Activated CD8-positive, alpha-beta memory T cell treated with anti-CD3 and anti-CD28 coated beads for 1 hour (primary cell): ENCODE measurements at regions not wholly inside any gene's neighbourhood (a gene's known extent, or its start where the extent isn't known, plus 50 kb on each side); places are given as distances from the start of the nearest gene placed in this dataset.

ENCODE experiments used
- DNase-seq, 2 donors: peaks; one replicate each; pipeline ENCODE4 v3.0.0-alpha.2; 2020; ENCODE audit warnings: low read depth in 1 of 2; ENCODE audit errors: extremely low read depth in 1 of 2

GRCh38 chr5:2658881-2659470 is 92.5 kb downstream of the IRX2 start:
- DNase-seq = no peak

DNA sequence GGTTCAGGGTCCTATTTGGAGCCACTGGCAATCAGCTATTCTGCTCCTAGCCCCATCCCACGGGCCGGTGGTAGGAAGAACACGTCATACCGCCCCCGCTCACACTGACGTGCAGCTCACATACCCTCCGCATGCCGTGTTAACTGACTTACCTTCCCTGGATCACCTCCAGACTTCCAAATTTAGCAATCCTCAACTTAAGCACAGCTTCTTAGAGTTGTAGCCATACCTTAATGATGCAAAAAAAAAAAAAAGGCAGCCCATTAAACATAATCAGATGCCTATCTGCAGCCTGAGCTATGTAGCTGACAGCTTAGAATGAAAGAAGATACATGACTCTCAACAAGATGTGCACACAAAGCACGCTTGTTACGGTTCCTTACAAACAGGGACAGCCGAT is 93.0 kb downstream of the IRX2 start:
- no peak for DNase-seq

DNA sequence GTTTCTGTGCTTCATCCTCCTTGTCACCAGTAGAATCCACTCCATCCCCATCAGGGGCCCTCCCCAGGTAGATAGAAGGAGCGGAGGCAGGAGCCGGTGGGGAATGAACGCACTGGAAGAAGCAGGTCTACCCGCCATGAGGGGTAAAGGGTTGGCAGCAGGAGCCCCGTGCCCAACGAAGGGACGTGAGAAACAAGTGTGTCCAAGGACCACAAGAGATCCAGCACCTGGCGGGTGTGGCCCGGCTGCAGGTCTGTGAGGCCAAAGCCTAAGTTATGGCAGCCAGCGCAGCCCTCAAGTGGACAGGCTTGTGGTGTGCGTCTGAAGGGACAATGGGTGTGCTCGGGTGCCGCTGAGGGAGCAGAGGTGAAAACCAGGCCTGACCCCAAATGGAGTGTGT is 94.3 kb downstream of the IRX2 start:
- DNase-seq = no peak

GRCh38 chr5:2656206-2656605 is 95.3 kb downstream of the IRX2 start:
- DNase-seq = no peak

DNA sequence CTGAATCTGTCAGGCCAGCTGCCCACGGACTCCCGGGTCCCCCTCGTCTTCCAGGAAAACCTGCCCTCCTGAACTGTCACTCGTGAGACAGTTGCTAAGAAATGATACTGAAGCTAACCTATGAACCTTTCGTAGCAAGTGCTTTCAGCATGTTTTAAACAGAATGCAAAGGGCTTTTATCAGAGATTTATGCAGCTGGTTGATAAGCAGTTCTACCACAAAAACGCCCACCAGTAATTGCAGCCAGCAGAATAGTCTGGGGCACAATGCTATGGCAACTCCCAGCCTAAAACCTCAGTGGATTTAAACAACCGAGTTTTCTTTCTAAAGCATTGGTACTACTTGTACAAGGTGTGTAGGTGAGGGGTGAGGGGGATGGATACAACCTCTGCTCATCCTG is 97.5 kb downstream of the IRX2 start:
- no peak for DNase-seq

GRCh38 chr5:2651116-2651515 is 100.4 kb downstream of the IRX2 start:
- no peak for DNase-seq

DNA sequence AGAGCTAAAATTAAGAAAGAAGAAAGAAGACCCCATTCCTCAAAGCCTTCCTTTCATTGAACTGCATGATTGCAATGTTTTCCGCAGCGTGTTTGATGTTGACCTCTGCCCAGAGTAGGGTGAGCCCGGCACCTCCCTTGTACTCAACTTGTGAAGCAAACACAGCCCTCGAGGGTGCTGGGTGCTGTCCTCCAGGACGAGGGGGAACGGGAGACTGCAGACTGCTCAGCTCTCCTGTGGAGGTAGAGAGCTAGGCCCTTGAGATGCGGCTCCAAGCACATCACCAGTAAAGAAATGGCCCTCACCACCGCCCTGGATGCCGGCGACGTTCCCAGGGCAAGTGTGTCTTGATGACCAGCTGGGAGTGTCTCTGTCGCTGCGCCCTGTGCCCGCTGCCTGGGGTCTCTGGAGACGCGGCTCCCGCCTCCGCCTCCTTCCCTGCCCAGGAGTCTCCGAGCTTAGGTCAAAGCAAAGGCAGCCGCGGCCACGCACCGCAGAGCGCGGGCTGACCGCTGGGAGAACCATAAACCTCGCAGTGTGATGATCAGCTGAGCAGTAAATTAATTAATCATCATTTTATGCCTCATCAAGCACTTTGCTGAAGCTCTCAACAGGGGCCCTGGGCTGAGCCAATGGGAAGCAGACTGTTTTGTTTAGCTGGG is 108.7 kb downstream of the IRX2 start:
- DNase-seq = no peak

DNA sequence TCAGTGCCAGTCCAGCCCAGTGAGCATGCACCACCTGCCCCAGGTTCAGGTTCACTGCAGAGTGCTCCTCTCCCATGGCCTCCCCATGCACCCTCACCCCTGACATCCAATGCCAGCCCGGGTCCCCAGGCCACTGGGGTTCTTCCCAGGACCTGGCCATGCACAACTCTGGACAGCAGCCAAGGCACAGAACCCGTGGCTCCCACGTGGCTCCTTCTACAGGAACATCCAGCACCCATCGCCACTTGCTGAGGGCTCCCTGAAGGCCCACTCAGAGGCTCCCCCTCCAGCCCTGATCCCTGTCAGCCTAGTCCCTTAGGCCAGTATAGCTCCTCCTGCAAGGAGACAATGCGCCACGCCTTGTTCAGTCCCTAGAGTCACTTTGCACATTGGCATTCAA is 110.8 kb downstream of the IRX2 start:
- DNase-seq = no peak

DNA sequence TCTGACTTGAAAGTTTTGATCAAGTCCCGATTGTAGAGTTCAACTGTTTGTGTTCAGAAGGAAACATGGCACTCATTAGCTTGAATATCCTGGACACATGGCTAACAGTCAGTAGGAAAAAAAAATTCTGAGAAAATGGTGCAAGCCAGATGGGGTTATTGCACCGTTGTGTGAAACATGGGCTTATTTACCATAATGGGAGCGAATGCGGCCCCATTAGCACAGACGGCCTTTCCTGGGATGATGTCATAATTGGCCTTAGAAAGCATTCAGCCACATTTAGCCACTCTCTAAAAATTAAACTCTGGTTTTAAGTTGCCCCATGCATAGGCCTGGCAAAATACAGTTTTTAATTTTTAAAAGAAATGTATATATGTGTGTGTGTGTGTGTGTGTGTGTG is 112.1 kb downstream of the IRX2 start:
- DNase-seq = no peak

DNA sequence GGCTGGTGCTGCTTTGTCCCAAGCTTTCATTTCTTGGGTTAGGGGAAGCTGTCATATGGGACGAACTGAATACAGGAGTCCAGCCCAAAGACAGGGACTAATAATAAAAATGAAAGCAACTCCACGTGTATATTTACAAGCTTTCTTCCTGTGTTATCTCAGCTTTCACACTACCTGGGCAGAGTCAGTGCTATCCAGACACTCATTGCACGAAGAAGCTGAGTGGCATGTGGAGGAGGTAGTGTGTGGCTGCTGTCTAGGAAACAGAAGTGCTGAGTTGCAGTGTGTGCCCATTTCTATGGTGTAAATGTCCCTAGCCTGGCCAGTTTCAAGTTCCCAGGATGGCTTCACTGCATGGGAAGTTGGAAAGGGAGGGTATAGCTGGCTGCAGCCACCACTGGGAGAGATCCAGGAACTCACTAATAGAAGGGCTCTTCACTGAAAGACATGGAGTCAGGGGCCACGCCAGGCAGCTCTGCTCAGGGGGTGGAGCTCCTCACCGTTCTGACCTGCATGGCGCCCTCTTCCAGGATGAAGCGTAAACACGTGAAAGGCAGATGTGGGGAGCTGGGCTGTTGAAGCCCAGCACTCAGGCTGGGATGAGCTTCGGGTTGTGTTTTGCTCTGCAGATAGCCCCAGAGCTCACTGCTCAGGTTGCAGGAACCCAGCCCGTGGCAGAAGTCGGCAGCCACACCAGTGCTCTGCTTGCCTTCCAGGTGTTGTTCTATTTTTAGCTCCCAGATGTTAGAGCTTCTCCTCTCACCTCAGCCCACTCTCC is 116.9 kb downstream of the IRX2 start:
- DNase-seq = no peak

- DNase-seq = no peak
These were observed 117.5 kb downstream of the IRX2 start for GRCh38 chr5:2633992-2634391.

DNA sequence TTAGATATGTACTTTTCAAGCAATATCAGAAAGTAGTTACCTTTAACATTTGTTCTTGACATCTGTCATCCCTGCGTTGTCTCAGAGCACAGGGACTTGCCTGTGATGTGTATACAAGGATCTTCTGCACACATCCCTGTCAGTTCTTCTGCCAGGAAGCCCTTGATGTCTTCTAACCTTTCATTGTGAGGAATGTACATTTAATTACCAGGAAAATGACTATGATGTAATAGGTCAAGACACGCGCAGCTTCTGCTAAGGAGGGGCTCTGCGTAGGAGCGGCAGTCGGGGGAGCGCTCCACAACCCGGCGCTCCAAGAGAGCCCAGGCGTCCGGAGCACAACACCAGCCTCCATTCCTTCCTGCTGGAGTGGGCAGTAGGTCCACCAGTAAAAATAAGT is 119.7 kb downstream of the IRX2 start:
- no peak for DNase-seq

GRCh38 chr5:2629045-2629444 is 122.4 kb downstream of the IRX2 start:
- DNase-seq = no peak

GRCh38 chr5:2627867-2628266 is 123.6 kb downstream of the IRX2 start:
- DNase-seq = no peak

GRCh38 chr5:2626572-2626971 is 124.9 kb downstream of the IRX2 start:
- no peak for DNase-seq

DNA sequence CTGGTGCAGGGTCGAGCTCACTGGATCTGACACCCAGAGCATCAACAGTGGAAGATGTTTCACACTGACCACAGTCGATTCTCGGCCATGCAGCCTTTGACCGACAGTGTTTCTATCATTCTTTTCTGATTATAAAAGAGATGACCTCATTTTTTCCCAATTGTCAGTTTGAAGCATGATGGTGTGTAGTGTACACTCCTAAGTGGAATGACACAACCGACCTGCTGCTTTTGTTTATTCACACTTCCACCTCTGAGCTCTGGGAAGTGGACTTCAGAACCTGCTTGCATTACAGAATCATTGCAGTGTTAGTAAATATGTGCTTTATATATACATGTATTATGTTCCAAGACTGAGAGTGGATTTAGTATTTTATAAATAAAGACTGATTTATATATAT is 128.6 kb downstream of the IRX2 start:
- no peak for DNase-seq

DNA sequence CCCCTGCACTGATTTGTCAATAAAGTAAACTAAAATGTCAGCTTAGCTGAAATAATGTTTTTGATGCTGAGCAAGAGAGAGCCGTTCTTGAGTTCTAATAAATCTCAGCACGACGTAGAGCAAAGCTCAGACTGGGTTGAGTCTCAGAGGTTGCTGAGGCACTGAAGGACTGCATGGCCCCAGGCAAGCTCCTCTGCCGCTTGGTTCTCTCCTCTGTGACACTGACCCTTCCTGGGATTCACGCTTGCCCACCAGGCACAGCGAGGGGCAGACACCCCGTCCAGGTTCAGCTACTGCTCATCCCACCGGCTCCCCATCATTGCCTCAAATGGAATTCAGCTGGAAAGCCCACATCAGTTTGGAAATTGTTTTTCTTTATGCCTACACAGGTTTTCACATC is 129.8 kb downstream of the IRX2 start:
- no peak for DNase-seq

DNA sequence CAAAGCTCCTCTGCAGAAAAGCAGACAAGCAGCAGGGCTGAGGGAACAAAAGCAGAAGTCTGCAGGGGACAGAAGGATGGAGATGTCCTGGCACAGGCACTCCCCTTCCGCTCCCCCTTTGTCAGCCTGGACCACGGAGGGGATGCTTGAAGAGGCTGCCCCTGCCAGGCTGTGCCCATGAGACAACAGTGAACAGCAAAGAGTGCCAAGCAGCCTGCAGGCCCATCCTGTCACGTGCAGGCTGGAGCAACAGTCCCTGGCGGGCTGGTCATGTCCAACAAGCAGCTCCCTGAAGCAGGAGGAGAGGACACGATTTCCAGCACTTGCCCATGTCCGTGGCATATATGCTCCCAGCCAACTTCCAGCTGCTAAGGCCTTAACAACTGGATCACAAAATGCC is 132.3 kb downstream of the IRX2 start:
- DNase-seq = no peak

GRCh38 chr5:2617461-2617860 is 134.0 kb downstream of the IRX2 start:
- no peak for DNase-seq

DNA sequence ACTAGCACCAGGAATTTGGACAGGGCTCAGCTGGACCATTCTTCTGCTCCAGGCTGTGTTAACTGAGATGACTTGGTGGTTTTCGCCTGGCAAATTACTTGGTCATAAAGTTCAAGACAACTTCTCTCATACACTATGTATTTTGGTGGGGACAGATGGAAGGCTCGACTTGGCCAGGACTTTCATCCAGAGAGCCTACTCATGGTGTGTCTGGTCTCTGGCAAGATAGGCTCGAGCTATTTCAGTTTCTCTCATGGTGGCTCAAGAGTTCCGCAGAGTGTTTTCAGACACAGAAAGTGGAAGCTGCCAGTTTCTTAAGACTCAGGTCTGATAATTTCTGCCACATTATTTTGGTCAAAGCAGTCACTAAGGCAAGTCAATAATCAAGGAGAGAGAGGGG is 135.6 kb downstream of the IRX2 start:
- DNase-seq = no peak

DNA sequence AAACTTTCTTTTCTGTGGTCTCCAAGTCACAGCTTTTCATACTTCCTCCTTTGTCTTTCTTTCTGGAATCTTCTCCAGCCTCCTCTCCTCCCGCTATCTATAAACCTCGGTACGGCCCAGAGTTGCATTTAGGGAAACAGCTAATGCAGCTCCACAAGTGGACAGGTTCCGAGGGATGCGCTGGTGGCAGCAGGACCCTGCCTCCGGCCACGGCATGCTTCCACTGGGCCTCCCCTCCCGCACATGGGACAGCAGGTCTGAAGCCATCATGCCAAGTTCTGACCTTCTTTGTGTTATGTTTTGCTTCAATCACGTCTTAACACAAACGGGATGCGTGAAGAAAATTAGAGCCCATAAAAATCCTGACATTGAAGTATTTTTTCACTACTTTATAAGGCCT is 136.9 kb downstream of the IRX2 start:
- DNase-seq = no peak

DNA sequence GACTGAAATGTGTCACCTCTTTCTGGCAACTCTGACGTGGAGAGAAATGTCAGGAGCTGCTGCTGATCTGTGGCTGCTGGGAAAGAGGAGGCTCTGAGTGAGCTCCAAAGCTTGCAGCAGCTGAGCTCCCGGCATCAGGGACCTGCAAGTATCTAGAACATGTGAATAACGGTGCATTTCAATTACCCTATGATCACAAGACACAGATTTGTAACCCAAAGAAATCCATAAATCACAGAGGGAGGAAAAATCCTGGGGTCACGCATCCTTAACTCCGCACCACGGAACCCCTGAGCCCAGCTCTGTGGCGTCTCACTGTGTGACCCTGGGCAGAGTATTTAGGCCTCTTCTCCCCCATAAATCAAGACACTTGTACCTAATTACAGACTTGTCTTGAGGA is 139.8 kb downstream of the IRX2 start:
- DNase-seq = no peak
